Left renal pelvis (tissue), 4 donors: ENCODE measurements at regions not wholly inside any gene's neighbourhood (a gene's known extent, or its start where the extent isn't known, plus 50 kb on each side); places are given as distances from the start of the nearest gene placed in this dataset.
"Not testable (repeated sequence)": the region's sequence is repeated elsewhere in the genome, so short reads cannot be mapped to it uniquely, and the experiment has no call there.

Source experiments
- DNase-seq, 4 donors: peaks; one replicate each; pipeline ENCODE4 v3.0.0-alpha.2; 2013; ENCODE audit warnings: low read depth in 4 of 4, low spot score in 3 of 4

GRCh38 chr3:74004386-74004785 is 379.6 kb upstream of the PDZRN3 start:
- DNase-seq = no peak

- no peak for DNase-seq
These were observed 379.0 kb upstream of the PDZRN3 start for GRCh38 chr3:74003734-74004133.

GRCh38 chr3:74001436-74001835 is 376.7 kb upstream of the PDZRN3 start:
- no peak for DNase-seq

GRCh38 chr3:74000725-74001124 is 376.0 kb upstream of the PDZRN3 start:
- no peak for DNase-seq

- no peak for DNase-seq
These were observed 374.8 kb upstream of the PDZRN3 start for GRCh38 chr3:73999501-73999900.

GRCh38 chr3:73990691-73991090 is 365.9 kb upstream of the PDZRN3 start:
- not testable (repeated sequence) for DNase-seq

GRCh38 chr3:73966733-73967132 is 342.0 kb upstream of the PDZRN3 start:
- DNase-seq = no peak

GRCh38 chr3:73964818-73965217 is 340.1 kb upstream of the PDZRN3 start:
- no peak for DNase-seq

- no peak for DNase-seq
These were observed 330.8 kb upstream of the PDZRN3 start for GRCh38 chr3:73955494-73956070.

- DNase-seq = no peak
These were observed 329.8 kb upstream of the PDZRN3 start for GRCh38 chr3:73954506-73954905.

GRCh38 chr3:73952781-73953180 is 328.0 kb upstream of the PDZRN3 start:
- no peak for DNase-seq

GRCh38 chr3:73950865-73951558 is 326.3 kb upstream of the PDZRN3 start:
- peak; percentile 16 to 32 (median 29) for DNase-seq

- DNase-seq = no peak
These were observed 320.8 kb upstream of the PDZRN3 start for GRCh38 chr3:73945541-73945940.

- DNase-seq = no peak
These were observed 315.2 kb upstream of the PDZRN3 start for GRCh38 chr3:73939985-73940384.

- no peak for DNase-seq
These were observed 308.8 kb upstream of the PDZRN3 start for GRCh38 chr3:73933585-73933984.

GRCh38 chr3:73927203-73927570 is 302.4 kb upstream of the PDZRN3 start:
- no peak for DNase-seq

GRCh38 chr3:73926360-73927202 is 301.8 kb upstream of the PDZRN3 start:
- no peak for DNase-seq

- DNase-seq = no peak
These were observed 300.3 kb upstream of the PDZRN3 start for GRCh38 chr3:73925011-73925410.

GRCh38 chr3:73924048-73924447 is 299.3 kb upstream of the PDZRN3 start:
- no peak for DNase-seq

- no peak for DNase-seq
These were observed 292.9 kb upstream of the PDZRN3 start for GRCh38 chr3:73917643-73918042.

- DNase-seq = no peak
These were observed 291.1 kb upstream of the PDZRN3 start for GRCh38 chr3:73915886-73916285.

GRCh38 chr3:73908218-73908617 is 283.5 kb upstream of the PDZRN3 start:
- no peak for DNase-seq
